ENCODE measurements at regions not wholly inside any gene's neighbourhood (a gene's known extent, or its start where the extent isn't known, plus 50 kb on each side); places are given as distances from the start of the nearest gene placed in this dataset.

DNA sequence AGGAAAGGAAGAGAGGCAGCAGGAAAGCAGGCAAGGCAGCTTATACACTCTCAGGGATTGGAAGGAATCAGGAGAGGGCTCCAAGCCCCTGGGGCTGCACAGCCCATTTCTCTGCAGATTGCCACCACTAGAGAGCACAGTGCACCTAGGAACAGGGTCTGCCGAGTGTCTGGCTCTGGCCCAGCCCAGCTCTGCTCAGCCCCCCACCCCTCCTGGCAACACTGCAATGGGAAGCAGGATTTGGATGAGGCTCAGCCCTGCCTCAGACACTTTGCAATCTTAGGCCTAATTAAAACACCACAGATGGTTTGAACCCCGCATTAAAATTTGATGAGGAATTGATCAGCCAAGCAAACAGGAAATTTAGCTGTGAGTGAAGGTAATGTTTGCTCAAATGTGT, 252.7 kb downstream of the DHX35 start:
- DNase-seq: no peak
- no peak for ATAC-seq

DNA sequence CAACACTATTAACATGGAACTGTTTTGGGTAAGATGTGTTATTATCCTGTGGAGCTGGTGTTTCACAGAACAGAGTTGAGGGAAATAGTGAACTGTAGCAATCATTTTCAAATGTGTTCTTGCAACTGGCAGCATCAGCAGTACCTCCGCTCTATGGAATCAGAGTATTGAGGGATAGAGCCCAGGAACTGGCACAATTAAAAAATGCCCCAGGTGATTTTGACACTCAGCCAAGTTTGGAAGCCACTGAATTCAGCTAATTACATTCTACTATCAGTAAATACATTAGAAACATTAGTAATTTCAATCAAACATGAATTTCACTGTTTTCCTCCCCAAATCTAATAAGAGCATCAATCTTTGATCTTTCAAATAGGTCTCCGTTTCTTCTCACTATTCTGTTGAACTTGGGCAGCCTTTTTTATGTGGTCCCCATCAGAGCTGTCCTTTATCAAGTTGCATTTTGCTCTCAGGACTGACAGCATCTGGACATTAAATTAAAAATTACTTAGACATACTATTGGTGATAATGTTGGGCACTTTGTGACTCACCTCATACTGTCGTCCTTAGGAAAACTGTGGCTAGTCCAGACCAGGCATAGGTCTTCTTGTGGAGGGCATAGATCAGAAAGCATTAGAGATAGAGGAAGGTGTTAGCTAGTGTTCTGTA, 251.5 kb downstream of the DHX35 start:
- ATAC-seq: no peak
- DNase-seq: no peak

DNA sequence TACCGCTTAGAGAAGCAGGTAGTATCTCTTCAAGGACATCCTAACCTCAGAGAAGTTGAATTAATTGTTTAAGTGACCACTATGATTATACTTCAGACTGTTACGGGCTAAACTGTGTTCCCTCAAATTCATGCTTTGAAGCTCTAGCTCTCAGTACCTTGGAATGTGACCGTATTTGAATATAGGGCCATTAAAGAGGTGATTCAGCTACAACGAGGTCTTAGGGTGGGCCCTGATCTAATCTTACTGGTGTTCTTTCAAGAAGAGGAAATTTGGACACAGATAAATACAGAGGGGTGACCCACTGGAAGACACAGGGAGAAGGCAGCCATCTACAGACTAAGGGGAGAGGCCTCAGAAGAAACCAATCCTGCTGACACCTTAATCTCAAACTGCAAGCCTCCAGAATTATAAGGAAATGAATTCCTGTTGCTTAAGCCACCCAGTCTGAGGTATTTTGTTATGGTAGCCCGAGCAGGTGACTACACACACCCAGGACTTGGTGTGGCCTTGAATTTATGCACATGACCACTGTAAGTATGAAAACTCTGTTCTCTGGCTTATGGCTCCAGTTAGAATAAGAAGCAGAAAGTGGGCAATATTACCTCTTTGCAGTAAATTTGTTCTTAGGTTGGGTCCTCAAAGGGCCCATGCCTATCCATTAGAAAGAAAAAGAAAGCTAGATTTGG, 249.1 kb downstream of the DHX35 start:
- no peak for DNase-seq
- no peak for ATAC-seq

DNA sequence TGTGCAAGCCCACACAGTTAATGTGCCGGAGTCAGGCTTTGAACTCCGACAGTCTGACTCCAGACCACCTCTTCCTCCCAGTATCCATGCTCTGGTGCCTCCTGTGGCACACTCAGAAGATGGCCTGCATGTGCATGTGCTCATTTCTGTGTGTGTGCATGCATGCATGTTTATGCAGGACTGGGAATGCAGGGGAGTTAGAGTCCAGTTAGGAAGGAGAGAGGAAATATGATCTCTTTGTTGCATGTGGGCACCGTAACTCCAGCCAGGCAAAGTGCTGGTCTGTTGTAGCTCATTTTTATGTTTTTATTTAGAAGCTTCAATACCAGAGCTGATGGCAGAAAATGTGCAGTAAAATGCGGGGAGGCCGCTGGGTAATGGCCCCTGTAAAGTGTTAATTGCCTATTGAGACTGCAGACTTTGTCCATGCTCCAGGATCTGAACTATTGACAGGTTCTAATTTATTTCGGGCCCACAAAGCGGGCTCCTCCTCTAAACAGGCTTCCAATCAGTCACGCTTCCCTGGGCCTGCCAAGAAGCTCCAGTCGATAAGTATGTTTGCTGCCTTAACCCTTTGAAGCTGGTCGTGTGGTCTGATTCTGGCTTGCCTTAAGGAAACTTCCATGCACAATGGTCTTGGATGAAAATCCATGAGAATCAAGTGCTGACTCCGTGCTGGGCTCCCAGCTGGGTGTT, 248.3 kb downstream of the DHX35 start:
- no peak for ATAC-seq
- no peak for DNase-seq

DNA sequence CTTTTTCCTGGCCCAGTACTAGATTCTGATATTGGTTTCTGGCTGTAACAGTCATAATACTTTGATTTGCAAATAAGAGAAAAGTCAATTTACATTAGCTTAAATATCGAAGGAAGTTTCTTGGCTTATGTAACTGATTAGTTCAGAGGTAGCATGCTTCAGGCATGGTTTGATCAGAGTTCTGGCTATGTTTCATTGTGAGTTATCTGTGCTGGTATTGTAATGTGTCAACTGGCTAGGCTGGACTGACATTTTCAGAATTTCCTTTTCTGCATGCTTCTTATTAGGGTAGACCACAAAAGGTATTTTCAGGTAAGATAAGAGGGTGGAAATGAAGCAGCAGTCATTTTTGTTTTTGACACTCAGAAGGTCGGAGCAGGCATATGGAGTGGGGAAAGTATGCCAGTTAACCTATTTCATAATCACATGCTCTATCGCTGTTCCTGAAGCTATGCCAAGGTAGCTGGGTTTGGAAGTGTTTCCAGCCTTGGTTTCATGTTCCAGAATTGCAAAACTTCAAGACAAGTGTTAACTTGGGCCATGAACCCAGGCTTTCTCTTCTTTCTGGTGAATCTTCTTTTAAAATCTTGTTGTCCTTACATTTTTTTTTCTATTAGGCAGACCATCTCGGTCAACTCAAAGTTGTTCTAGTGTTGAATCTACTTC, 244.9 kb downstream of the DHX35 start:
- no peak for DNase-seq

DNA sequence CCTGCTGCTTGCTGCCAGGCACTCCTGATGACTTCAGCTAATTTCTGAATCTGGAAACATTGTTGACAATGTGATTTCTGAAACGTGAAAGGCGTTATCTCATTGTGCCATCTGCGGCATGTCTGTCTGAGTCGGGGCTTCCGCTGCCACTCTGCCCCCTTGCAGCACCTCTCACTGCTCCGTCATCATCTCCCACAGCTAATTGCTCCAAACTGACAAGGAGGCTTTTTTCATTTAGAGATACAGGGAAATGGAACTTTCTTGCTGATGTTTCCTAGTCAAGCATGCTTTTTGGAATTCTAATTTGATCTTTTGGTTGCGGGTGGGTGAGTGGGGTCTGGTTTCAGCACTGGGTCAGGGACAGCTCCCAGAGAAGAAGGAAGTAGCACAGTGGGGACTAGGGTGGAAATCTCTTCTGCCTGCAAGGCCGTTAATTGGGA, 233.5 kb downstream of the DHX35 start:
- no peak for ATAC-seq

More for the DNA sequence above, 244.9 kb downstream of the DHX35 start:
- no peak for ATAC-seq

DNA sequence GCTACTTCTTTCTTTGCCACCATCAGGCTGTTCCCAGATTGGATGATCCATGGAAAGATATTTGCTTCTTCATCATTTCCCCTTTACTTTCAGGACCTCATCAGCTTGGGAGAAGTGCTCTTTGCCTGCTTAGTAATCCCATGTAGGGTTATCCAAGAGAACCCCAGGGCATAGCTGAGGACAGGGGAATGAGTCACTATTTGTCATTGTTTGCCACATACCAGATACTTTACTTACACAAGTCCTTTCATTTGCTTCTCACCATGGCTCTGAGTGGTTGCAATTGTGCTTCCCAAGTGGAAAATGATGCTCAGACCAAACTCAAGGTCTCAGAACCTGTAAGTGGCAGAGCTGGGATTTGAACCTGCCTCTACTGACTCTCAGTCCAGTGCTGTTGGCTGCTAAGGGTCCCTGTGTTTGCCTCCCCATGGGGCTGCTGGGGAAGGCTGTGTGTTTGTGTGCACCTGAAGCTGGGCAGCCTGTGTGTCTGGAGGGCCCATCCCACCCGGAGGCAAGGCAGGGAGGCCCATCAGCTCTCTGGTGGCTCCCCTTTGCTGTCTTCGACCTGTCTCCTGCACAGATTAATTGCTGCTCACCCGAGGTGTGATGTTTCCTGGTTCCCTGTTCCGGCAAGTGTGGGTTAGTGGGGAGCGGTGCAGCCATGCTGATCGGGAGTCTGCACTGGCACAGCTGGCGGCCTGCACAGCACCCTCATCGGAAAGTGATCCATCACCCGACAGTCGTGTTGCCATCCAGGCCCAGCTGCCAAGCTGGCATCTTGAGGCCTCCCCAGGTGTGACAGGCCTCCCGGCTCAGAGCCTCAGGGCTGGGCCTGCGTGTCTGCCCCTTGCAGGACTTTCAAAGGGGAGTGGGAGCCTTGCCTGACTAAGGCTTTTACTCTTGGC, 228.8 kb downstream of the DHX35 start:
- DNase-seq (no peak), ATAC-seq (no peak)

More for the DNA sequence above, 233.5 kb downstream of the DHX35 start:
- DNase-seq: no peak

DNA sequence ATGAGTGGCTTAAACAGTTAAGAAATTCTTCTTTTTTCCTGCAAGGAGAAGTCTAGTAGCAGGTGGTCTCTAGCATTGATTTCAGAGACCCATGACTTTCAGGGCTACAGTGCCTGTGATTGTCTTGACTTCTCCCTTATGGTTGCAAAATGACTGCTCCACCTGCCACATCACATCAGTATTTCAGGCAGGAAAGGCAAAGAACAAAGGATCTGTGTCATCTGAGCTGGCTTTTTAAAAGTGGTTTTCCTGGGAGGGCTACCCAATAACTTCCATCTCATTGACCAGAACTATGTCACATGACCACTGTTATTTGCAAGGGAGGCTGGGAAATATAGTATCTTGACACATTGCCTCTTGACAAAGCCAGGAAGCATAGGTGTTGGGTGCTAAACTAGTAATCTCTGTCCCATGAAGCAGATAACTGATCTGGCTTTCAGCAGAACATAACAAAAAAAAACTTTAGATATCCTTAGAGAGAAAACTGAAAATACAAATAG, 226.2 kb downstream of the DHX35 start:
- DNase-seq (no peak), ATAC-seq (no peak)

DNA sequence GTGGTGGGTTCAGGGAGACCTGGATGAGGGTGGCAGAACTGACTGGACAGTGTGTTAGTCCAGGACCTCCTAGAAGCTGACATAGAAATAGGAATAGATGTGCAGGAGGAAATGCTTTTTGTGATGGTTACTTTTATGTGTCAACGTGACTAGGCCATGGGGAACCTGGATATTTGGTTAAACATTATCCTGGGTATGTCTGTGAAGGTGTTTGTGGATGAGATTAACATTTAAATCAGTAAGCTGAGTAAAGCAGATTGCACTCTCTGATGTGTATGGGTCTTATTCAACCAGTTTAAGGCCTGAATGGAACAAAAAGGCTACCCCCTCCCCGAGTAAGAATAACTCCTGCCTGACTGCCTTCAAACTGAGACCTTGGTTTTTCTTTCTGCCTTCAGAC, 219.3 kb downstream of the DHX35 start:
- no peak for ATAC-seq
- DNase-seq: no peak

DNA sequence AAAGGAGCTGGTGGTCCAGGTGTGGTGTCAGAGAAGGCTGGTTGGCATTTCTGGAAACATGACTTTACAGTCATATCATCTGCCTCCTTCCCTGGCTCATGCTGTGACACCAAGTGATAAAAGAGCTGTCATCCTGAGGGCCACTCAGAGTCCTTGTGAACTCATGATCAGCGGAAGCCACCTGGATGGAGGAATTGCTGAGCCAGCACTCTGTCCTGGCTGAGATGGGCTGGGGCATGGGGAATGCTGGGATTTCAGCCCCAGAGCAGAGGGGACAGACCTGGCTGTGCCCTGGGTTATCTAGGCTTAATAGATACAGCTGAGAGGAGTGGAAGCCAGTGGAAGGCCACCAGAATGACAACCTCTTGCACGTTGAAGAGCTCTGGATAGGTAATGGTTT, 214.3 kb downstream of the DHX35 start:
- no peak for ATAC-seq
- DNase-seq: no peak

DNA sequence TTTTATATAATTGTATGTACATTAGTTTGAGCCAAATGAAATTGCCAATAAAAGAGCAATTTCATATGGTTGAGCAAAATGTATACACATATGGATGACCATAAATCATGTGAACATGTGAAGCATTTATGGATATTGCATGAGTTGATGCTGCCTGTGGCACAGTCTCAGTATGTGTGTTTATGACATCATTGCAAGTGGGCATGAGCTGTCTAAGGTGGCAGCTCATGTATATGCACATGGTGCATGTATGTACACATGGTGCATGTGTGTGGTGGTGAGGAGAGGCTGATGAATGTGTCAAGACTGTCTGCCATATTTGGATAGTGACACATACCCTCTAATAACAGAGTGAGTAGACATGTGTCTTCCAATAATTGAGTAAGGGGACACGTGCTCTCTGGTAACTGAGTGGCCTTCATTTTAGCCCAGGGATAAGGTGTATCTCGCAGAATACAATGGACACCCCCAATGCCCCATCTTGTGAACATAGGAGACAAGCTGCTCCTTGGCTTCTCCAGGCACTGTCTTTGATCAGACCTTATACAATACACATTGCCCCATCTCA, 208.8 kb downstream of the DHX35 start:
- no peak for ATAC-seq
- no peak for DNase-seq

DNA sequence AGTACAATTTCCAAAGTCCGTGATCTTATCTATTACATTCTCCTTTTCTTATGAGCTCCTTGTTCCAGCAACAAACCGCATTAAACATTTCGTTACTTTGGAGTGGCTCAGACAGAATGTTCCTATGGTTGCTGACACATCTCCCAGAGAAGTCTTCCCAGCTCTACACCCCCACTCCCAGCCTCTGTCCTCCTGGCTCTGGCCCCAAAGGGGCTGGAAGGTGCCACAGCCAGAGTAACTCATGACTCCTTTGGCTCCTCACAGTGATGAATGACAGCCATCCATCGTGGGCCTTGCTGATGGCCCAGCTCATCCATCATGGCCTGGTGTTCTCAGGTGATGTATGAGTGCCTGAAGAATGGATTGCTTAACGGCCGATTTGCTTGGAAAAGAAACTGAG, 203.0 kb downstream of the DHX35 start:
- no peak for DNase-seq
- no peak for ATAC-seq

DNA sequence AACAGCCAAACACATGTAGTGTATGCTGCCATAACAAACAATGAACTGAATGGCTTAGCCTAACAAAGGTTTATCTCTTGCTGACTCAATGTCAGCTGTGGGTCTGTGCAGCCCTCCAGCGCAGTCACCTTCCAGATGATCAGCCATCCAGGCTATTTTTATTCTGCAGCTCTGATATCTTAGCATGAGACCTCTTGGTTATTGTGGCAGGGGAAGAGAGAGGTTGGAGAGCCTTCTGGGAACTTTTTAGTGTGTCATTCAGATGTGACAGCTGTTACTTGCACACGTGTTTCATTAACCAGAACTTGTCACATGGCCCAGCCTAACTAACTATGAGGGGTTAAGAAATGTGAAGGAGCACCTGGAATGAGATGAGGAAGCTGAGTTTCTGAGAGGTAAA, 202.5 kb downstream of the DHX35 start:
- DNase-seq (no peak), ATAC-seq (no peak)

DNA sequence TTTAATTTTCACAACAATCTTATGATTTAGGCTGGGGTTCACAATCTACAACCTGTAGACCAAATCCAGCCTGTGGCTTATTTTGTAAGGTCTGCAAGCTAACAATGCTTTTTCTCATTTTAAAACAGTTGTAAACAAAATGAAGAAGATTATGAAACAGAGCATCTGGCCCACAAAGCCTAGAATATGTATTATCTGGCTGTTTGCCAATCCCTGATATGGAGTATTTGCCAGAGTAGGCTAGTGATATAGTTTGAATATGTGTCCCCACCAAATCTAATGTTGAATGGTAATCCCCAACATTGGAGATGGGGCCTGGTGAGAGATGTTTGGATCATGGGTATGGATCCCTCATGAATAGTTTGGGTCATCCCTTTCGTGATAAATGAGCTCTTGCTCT, 201.8 kb downstream of the DHX35 start:
- ATAC-seq: no peak
- no peak for DNase-seq

DNA sequence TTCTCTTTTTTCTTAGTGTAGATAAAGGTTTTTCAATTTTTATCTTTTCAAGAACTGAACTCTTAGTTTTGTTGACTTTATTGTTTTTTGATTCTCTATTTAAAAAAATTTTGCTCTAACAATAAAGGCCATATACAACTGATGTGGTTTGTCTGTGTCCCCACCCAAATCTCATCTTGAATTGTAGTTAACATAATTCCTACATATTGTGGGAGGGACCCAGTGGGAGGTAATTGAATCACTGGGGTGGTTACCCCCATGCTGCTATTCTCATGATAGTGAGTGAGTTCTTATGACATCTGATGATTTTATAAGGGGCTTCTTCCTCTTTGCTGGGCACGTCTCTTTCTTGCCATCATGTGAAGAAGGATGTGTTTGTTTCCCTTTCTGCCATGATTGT, 199.8 kb downstream of the DHX35 start:
- DNase-seq (no peak), ATAC-seq (no peak)

DNA sequence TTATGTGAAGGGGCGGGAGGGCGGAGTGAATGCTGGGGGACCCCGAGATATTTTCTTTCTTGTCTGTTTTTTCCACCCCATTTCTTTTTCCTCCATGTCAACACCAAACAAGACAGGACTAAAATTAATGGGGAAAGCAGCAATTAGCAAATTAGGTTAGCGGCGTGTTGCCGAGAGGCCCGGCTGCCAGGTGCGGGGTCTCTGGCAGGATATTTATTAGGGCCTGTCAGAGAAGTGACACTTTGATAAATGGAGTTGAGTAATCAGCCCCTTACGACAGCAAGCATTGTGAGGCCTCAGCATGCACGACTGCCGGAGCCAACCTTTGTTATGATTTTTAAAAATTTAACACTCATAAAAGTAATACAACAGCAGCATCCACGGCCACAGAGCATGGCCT, 193.8 kb downstream of the DHX35 start:
- no peak for DNase-seq
- ATAC-seq: no peak

DNA sequence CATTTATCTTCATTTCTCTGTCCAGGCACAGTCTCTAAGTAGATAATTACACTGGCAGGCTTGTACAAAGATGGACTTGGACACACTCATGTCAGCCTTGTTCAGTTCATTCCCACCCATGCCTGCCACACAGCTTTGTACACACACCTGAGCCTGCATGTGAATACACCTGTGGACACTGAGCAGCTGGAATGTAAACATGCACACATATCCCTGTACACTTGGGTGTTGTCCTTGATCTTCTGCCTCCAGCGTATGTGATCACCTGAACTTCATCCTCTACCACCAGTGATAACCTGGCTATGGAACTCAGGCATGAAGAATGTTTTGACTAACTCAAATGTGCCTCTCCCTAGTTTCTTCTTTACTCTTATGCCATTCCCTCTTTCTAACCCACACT, 190.6 kb downstream of the DHX35 start:
- DNase-seq (no peak), ATAC-seq (no peak)

DNA sequence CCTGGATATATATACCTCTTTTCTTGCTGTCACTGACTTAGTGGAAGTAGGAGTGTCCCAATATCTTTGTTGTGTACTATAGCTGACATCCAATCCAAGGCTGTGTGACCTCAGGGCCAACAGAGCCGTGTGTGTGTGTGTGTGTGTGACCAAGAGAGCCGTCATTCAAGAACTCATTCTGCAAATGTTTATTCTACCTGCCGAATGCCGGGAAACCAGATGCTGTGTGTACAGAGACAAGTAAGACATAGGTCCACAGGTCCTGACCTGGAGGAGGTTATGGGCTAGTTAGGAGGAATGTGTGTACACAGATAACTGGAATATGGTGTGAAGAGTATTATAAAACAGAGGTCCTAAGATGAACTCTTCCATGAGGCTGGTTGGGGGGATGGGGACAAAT, 190.0 kb downstream of the DHX35 start:
- ATAC-seq: no peak
- no peak for DNase-seq

DNA sequence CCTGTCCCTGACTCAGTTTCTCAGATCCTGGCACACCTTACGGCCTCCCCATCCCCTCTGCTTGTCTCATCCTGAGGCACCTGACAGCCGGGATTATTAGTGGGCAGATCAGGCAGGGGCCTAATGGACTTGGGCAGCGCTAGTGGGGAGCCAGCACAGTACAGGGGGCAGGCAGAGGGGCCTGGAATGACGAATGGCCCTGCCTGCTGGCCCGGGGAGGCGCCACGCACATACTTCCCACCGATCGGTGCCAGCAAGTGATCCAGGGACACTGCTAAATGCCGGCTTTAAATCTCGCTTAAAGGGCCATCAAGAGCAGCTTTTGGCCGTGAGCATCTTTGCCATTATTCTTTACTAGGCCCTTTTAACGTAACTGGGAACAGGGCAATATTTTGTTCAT, 188.4 kb downstream of the DHX35 start:
- no peak for ATAC-seq
- DNase-seq: no peak

DNA sequence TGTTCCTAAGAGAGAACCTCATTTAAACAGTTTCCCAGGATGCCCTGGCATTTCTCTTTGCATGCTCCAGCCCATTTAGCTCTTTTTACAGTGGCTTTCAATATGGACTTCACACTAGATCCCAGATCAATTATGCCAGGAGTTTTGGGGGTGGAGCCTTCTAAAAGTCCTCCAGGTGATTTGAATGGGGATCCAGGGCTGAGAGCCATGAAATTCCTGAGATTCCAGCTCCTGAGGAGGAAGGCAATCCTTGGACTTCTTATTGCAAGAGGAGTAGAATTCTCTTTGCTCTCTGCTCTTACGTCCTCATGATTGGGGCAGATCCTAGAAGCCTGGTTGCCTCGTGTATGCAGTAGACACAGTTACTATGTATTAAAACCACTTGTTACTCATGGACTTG, 184.2 kb downstream of the DHX35 start:
- DNase-seq (no peak), ATAC-seq (no peak)

DNA sequence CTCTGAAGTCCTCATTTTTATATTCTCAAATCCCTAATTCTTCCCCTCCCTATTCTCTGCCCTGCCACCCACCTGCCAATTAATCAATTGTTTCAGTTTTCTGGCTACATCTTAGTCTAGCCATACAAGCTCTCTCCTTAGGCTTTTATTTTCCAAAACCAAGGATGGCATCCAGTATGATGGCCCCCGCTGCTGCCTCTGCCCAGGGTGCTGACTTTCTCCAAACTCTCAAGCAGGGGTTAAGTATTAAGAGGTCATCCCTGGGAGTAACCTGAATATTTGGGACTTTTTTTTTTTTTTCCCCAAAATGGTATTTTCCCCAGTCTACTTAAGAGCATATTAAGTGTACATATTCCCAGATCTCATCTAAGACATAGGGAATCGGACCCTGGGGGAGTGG, 183.8 kb downstream of the DHX35 start:
- no peak for DNase-seq
- no peak for ATAC-seq
